Uterus (tissue), 2 donors: ENCODE measurements at regions not wholly inside any gene's neighbourhood (a gene's known extent, or its start where the extent isn't known, plus 50 kb on each side); places are given as distances from the start of the nearest gene placed in this dataset.

Experiments used
- CTCF ChIP-seq, 4 experiments: fragments of 200-600 bp in 2 of 4; fragments of 450-650 bp in 2 of 4; sonication (generic) in 2 of 4; IDR thresholded peaks; one replicate each; pipeline ENCODE4 v1.5.1; 2016 to 2019; ENCODE audit warnings: antibody characterized with exemption in 4 of 4, mild to moderate bottlenecking in 2 of 4, moderate library complexity in 1 of 4
- POLR2A ChIP-seq, 2 donors: fragments of 450-650 bp; IDR thresholded peaks; one replicate each; pipeline ENCODE4 v1.6.1; 2016; ENCODE audit warnings: antibody characterized with exemption in 2 of 2, mild to moderate bottlenecking in 1 of 2, moderate library complexity in 1 of 2

GRCh38 chr2:17052001-17052400 lies 386.4 kb upstream of the CYRIA start:
- TF ChIP-seq POLR2A (IDR thresholded peaks at IDR 0.05) = no peak
- no peak for TF ChIP-seq CTCF (IDR thresholded peaks at IDR 0.05)
